Fibroblast of lung (primary cell): ENCODE measurements at regions not wholly inside any gene's neighbourhood (a gene's known extent, or its start where the extent isn't known, plus 50 kb on each side); places are given as distances from the start of the nearest gene placed in this dataset.

Experiments
- CTCF ChIP-seq, 2 donors: IDR thresholded peaks in 1 of 2; conservative IDR thresholded peaks in 1 of 2; 1 replicate in 1 of 2; 2 replicates in 1 of 2; pipeline ENCODE4 v1.5.1; 2011 to 2012; ENCODE audit warnings: low read length in 2 of 2, control low read depth in 1 of 2, inconsistent platforms in 1 of 2, low read depth in 1 of 2, mild to moderate bottlenecking in 1 of 2
- EZH2 ChIP-seq: IDR thresholded peaks from 2 replicates; pipeline ENCODE4 v1.5.1; 2012; ENCODE audit warnings: low read length, control low read depth, mild to moderate bottlenecking; ENCODE audit errors: missing control alignments

GRCh38 chrX:26414534-26414933 lies 198.6 kb downstream of the MAGEB5 start:
- TF ChIP-seq CTCF (conservative IDR thresholded peaks at IDR 0.05 in 1 of 2, IDR thresholded peaks at IDR 0.05 in 1 of 2; ENCODE audit: low read depth in 1 of 2, low read length in 2 of 2) = no peak
- TF ChIP-seq EZH2 = no peak
